ENCODE measurements at regions not wholly inside any gene's neighbourhood (a gene's known extent, or its start where the extent isn't known, plus 50 kb on each side); places are given as distances from the start of the nearest gene placed in this dataset.
"Not testable (repeated sequence)": the region's sequence is repeated elsewhere in the genome, so short reads cannot be mapped to it uniquely, and the experiment has no call there.

DNA sequence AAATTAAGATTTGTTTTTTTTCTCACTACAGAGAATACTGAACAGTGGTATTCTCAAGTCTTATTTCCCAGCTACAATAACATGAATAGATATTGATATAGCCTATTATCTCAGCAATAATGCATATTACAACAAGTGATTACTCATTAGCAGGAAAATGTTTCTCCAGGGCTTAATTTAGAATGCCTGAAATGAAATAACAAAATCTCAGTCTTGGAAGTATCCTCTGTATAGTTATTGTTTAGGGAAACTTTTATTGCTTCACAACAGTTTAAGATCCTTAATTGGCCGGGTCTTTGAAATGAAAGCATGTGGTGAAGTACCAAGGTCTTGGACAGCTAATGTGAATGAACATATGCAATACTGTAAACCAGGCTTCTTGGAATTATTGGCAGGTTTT lies 79.1 kb upstream of the ZEB1 start:
- ChIA-PET POLR2A (no interaction called here), CTCF (no interaction called here)
- TF ChIP-seq L3MBTL2 (conservative IDR thresholded peaks at IDR 0.05) (no peak), SUZ12 (IDR thresholded peaks at IDR 0.05) (no peak), FOXA1 (IDR thresholded peaks at IDR 0.05) (no peak), TARDBP (IDR thresholded peaks at IDR 0.05) (no peak), ZNF384 (IDR thresholded peaks at IDR 0.05) (no peak), CTBP1 (IDR thresholded peaks at IDR 0.05; ENCODE audit: borderline replicate concordance) (no peak), NFRKB (IDR thresholded peaks at IDR 0.05) (no peak), LEF1 (IDR thresholded peaks at IDR 0.05; ENCODE audit: borderline replicate concordance) (no peak), SP1 (IDR thresholded peaks at IDR 0.05) (no peak), FOXK2 (IDR thresholded peaks at IDR 0.05) (no peak), PKNOX1 (IDR thresholded peaks at IDR 0.05) (no peak), ELF4 (IDR thresholded peaks at IDR 0.05) (no peak), HDGF (IDR thresholded peaks at IDR 0.05; ENCODE audit: borderline replicate concordance) (no peak), BHLHE40 (IDR thresholded peaks at IDR 0.05; ENCODE audit: borderline replicate concordance) (no peak), FOXM1 (IDR thresholded peaks at IDR 0.05; ENCODE audit: borderline replicate concordance) (no peak), ARNT (IDR thresholded peaks at IDR 0.05) (no peak)
- DNase-seq (ENCODE audit: extremely low spot score), result no peak

- TF ChIP-seq FOXA1 (IDR thresholded peaks at IDR 0.05), result no peak
- no peak for TF ChIP-seq SUZ12 (IDR thresholded peaks at IDR 0.05)
- ChIA-PET CTCF (no interaction called here), POLR2A (no interaction called here)
- DNase-seq (ENCODE audit: extremely low spot score), result no peak
These were observed 76.1 kb upstream of the ZEB1 start for GRCh38 chr10:31242902-31243301.

GRCh38 chr10:31251118-31251517 lies 67.9 kb upstream of the ZEB1 start:
- DNase-seq (ENCODE audit: extremely low spot score); CTCF ChIA-PET; POLR2A ChIA-PET: not testable (repeated sequence)

DNA sequence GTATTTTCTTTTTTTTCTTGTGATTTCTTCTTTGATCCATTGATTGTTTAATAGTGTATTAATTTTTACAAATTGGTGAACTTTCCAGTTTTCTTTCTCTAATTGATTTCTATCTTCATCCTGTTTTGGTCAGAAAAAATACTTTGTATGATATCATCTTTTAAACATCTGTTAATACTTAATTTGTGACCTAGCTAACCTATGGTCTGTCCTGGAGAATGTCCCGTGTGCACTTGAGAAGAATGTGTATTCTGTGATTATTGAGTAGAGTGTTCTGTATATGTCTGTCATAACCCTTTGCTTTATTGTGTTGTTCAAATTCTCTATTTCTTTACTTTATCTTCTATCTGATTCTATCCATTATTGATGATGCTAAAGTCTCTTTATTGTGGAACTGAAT lies 65.8 kb upstream of the ZEB1 start:
- TF ChIP-seq ARNT (IDR thresholded peaks at IDR 0.05) (no peak), FOXM1 (IDR thresholded peaks at IDR 0.05; ENCODE audit: borderline replicate concordance) (no peak), SUZ12 (IDR thresholded peaks at IDR 0.05) (no peak), CTBP1 (IDR thresholded peaks at IDR 0.05; ENCODE audit: borderline replicate concordance) (no peak), SP1 (IDR thresholded peaks at IDR 0.05) (no peak), ZNF384 (IDR thresholded peaks at IDR 0.05) (no peak), PKNOX1 (IDR thresholded peaks at IDR 0.05) (no peak), BHLHE40 (IDR thresholded peaks at IDR 0.05; ENCODE audit: borderline replicate concordance) (no peak), L3MBTL2 (conservative IDR thresholded peaks at IDR 0.05) (no peak), ELF4 (IDR thresholded peaks at IDR 0.05) (no peak), FOXA1 (IDR thresholded peaks at IDR 0.05) (no peak), LEF1 (IDR thresholded peaks at IDR 0.05; ENCODE audit: borderline replicate concordance) (no peak), TARDBP (IDR thresholded peaks at IDR 0.05) (no peak), HDGF (IDR thresholded peaks at IDR 0.05; ENCODE audit: borderline replicate concordance) (no peak), FOXK2 (IDR thresholded peaks at IDR 0.05) (no peak), NFRKB (IDR thresholded peaks at IDR 0.05) (no peak)
- no peak for DNase-seq (ENCODE audit: extremely low spot score)
- ChIA-PET POLR2A (no interaction called here), CTCF (interaction anchor here (0.7 kb wide), 1 partner anchor 166 kb away, joined by 3 read pairs; no protein-coding TSS in a partner anchor)

- TF ChIP-seq FOXK2 (IDR thresholded peaks at IDR 0.05) (no peak), PKNOX1 (IDR thresholded peaks at IDR 0.05) (no peak), TARDBP (IDR thresholded peaks at IDR 0.05) (no peak)
- CTCF ChIA-PET, result no interaction called here
- no peak for DNase-seq (ENCODE audit: extremely low spot score)
- POLR2A ChIA-PET, result no interaction called here
These were observed 57.3 kb upstream of the ZEB1 start for GRCh38 chr10:31261511-31262311.

- DNase-seq (ENCODE audit: extremely low spot score), result no peak
- POLR2A ChIA-PET, result no interaction called here
- CTCF ChIA-PET, result no interaction called here
- TF ChIP-seq SUZ12 (IDR thresholded peaks at IDR 0.05), result no peak
- TF ChIP-seq SP1 (IDR thresholded peaks at IDR 0.05), result no peak
- no peak for TF ChIP-seq PKNOX1 (IDR thresholded peaks at IDR 0.05)
- TF ChIP-seq LEF1 (IDR thresholded peaks at IDR 0.05; ENCODE audit: borderline replicate concordance), result no peak
- TF ChIP-seq CTBP1 (IDR thresholded peaks at IDR 0.05; ENCODE audit: borderline replicate concordance), result no peak
- TF ChIP-seq ARNT (IDR thresholded peaks at IDR 0.05), result no peak
- no peak for TF ChIP-seq FOXK2 (IDR thresholded peaks at IDR 0.05)
- no peak for TF ChIP-seq L3MBTL2 (conservative IDR thresholded peaks at IDR 0.05)
- TF ChIP-seq ZNF384 (IDR thresholded peaks at IDR 0.05), result no peak
- TF ChIP-seq BHLHE40 (IDR thresholded peaks at IDR 0.05; ENCODE audit: borderline replicate concordance), result no peak
- TF ChIP-seq FOXA1 (IDR thresholded peaks at IDR 0.05), result no peak
- no peak for TF ChIP-seq NFRKB (IDR thresholded peaks at IDR 0.05)
- no peak for TF ChIP-seq ELF4 (IDR thresholded peaks at IDR 0.05)
- no peak for TF ChIP-seq TARDBP (IDR thresholded peaks at IDR 0.05)
- no peak for TF ChIP-seq FOXM1 (IDR thresholded peaks at IDR 0.05; ENCODE audit: borderline replicate concordance)
- TF ChIP-seq HDGF (IDR thresholded peaks at IDR 0.05; ENCODE audit: borderline replicate concordance), result no peak
These were observed 56.3 kb upstream of the ZEB1 start for GRCh38 chr10:31262672-31263071.

Measured in HEK293T (cell line).